D721Med (cell line): ENCODE measurements at regions not wholly inside any gene's neighbourhood (a gene's known extent, or its start where the extent isn't known, plus 50 kb on each side); places are given as distances from the start of the nearest gene placed in this dataset.

Source experiments
- DNase-seq: peaks from one replicate; pipeline ENCODE4 v3.0.0; 2011; ENCODE audit warnings: low spot score; ENCODE audit not compliant: insufficient read length
- FAIRE-seq: peaks from 2 replicates; lab custom pipeline; 2011; peaks lifted over from hg19 to GRCh38; lab: Jason Lieb, UNC
- CTCF ChIP-seq: IDR thresholded peaks from 2 replicates; pipeline ENCODE4 v1.5.1; 2012; ENCODE audit warnings: mild to moderate bottlenecking, control low read depth; ENCODE audit not compliant: insufficient read depth; ENCODE audit errors: missing control alignments

- DNase-seq (no peak), FAIRE-seq (no peak)
- TF ChIP-seq CTCF = no peak
Observed at GRCh38 chr2:146621656-146622055, 1223.2 kb upstream of the ACVR2A start.

GRCh38 chr2:146615778-146616177 lies 1229.1 kb upstream of the ACVR2A start:
- no peak for FAIRE-seq
- no peak for DNase-seq

GRCh38 chr2:146608490-146608889 lies 1236.3 kb upstream of the ACVR2A start:
- no peak for DNase-seq
- TF ChIP-seq CTCF = no peak
- FAIRE-seq = no peak

More at GRCh38 chr2:146615778-146616177, 1229.1 kb upstream of the ACVR2A start:
- TF ChIP-seq CTCF = no peak

GRCh38 chr2:146604521-146604920 lies 1240.3 kb upstream of the ACVR2A start:
- FAIRE-seq = no peak
- no peak for DNase-seq
- TF ChIP-seq CTCF = no peak

GRCh38 chr2:146602856-146603255 lies 1242.0 kb upstream of the ACVR2A start:
- no peak for TF ChIP-seq CTCF
- DNase-seq (no peak), FAIRE-seq (no peak)

- TF ChIP-seq CTCF = no peak
- DNase-seq (no peak), FAIRE-seq (no peak)
Observed at GRCh38 chr2:146602383-146602782, 1242.4 kb upstream of the ACVR2A start.

GRCh38 chr2:146598791-146599190 lies 1246.0 kb upstream of the ACVR2A start:
- DNase-seq (no peak), FAIRE-seq (no peak)
- no peak for TF ChIP-seq CTCF
